ENCODE measurements at regions not wholly inside any gene's neighbourhood (a gene's known extent, or its start where the extent isn't known, plus 50 kb on each side); places are given as distances from the start of the nearest gene placed in this dataset.

- intact Hi-C loops (cut with micrococcal nuclease), result no loop called here
- H3K9me3 Mint-ChIP-seq, result peaks cover 9% of the 10 kb centered on the region in 2 donors
These were observed 299.6 kb downstream of the TDRD3 start for GRCh38 chr13:60696602-60697001.

GRCh38 chr13:60691268-60691667, 294.2 kb downstream of the TDRD3 start:
- DNase-seq (no peak), ATAC-seq (no peak)
- H3K4me1 Mint-ChIP-seq, result no peaks in the 10 kb centered on the region
- H3K27me3 ChIP-seq (ENCODE audit: control insufficient read depth, insufficient read depth, low read length), result no peaks in the 10 kb centered on the region
- H3K4me3 ChIP-seq (ENCODE audit: low read length), result no peak overlapping the region
- H3K4me3 Mint-ChIP-seq, result no peak overlapping the region
- H3K9me3 Mint-ChIP-seq, result peaks cover 8 to 17% of the 10 kb centered on the region in 2 donors
- no peak overlapping the region for H3K27ac Mint-ChIP-seq
- H3K27ac ChIP-seq (ENCODE audit: low read length), result no peak overlapping the region
- no peaks in the 10 kb centered on the region for H3K27me3 Mint-ChIP-seq (ENCODE audit: low read depth in 2 of 2)
- no peaks in the 10 kb centered on the region for H3K36me3 ChIP-seq (ENCODE audit: control insufficient read depth, insufficient read depth, low read length)
- no peaks in the 10 kb centered on the region for H3K4me1 ChIP-seq (ENCODE audit: control insufficient read depth, insufficient read depth, low read length)
- intact Hi-C loops (cut with micrococcal nuclease), result no loop called here
- TF ChIP-seq CTCF (IDR thresholded peaks at IDR 0.05), result no peak
- H3K36me3 Mint-ChIP-seq, result no peaks in the 10 kb centered on the region
- no peaks in the 10 kb centered on the region for H3K9me3 ChIP-seq (ENCODE audit: control insufficient read depth, insufficient read depth, low read length)

More at GRCh38 chr13:60696602-60697001, 299.6 kb downstream of the TDRD3 start:
- Histone ChIP-seq H3K4me1 (ENCODE audit: control insufficient read depth, insufficient read depth, low read length) (no peaks in the 10 kb centered on the region), H3K4me3 (ENCODE audit: low read length) (no peak overlapping the region), H3K27me3 (ENCODE audit: control insufficient read depth, insufficient read depth, low read length) (no peaks in the 10 kb centered on the region), H3K27ac (ENCODE audit: low read length) (no peak overlapping the region), H3K9me3 (ENCODE audit: control insufficient read depth, insufficient read depth, low read length) (no peaks in the 10 kb centered on the region), H3K36me3 (ENCODE audit: control insufficient read depth, insufficient read depth, low read length) (no peaks in the 10 kb centered on the region)
- H3K4me3 Mint-ChIP-seq, result no peak overlapping the region
- no peak overlapping the region for H3K27ac Mint-ChIP-seq
- 56% methylated on average over 6 of the region's 6 CpGs for WGBS (ENCODE audit: insufficient coverage)
- no peaks in the 10 kb centered on the region for H3K36me3 Mint-ChIP-seq
- ATAC-seq (no peak), DNase-seq (no peak)
- no peaks in the 10 kb centered on the region for H3K27me3 Mint-ChIP-seq (ENCODE audit: low read depth in 2 of 2)
- TF ChIP-seq CTCF (IDR thresholded peaks at IDR 0.05), result no peak
- no peaks in the 10 kb centered on the region for H3K4me1 Mint-ChIP-seq

GRCh38 chr13:60690604-60691003, 293.6 kb downstream of the TDRD3 start:
- Histone ChIP-seq H3K36me3 (ENCODE audit: control insufficient read depth, insufficient read depth, low read length) (no peaks in the 10 kb centered on the region), H3K4me1 (ENCODE audit: control insufficient read depth, insufficient read depth, low read length) (no peaks in the 10 kb centered on the region), H3K9me3 (ENCODE audit: control insufficient read depth, insufficient read depth, low read length) (no peaks in the 10 kb centered on the region), H3K27ac (ENCODE audit: low read length) (no peak overlapping the region), H3K4me3 (ENCODE audit: low read length) (no peak overlapping the region), H3K27me3 (ENCODE audit: control insufficient read depth, insufficient read depth, low read length) (no peaks in the 10 kb centered on the region)
- Mint-ChIP-seq H3K4me1 (no peaks in the 10 kb centered on the region), H3K4me3 (no peak overlapping the region), H3K27ac (no peak overlapping the region), H3K36me3 (no peaks in the 10 kb centered on the region), H3K9me3 (peaks cover 8 to 17% of the 10 kb centered on the region in 2 donors), H3K27me3 (ENCODE audit: low read depth in 2 of 2) (no peaks in the 10 kb centered on the region)
- no peak for ATAC-seq
- intact Hi-C loops (cut with micrococcal nuclease), result no loop called here
- 76% methylated on average over 6 of the region's 6 CpGs for WGBS (ENCODE audit: insufficient coverage)
- no peak for DNase-seq
- TF ChIP-seq CTCF (IDR thresholded peaks at IDR 0.05), result no peak

GRCh38 chr13:60689571-60689970, 292.6 kb downstream of the TDRD3 start:
- no peaks in the 10 kb centered on the region for H3K4me1 ChIP-seq (ENCODE audit: control insufficient read depth, insufficient read depth, low read length)
- DNase-seq (no peak), ATAC-seq (no peak)
- no peaks in the 10 kb centered on the region for H3K27me3 ChIP-seq (ENCODE audit: control insufficient read depth, insufficient read depth, low read length)
- H3K27ac ChIP-seq (ENCODE audit: low read length), result no peak overlapping the region
- H3K36me3 ChIP-seq (ENCODE audit: control insufficient read depth, insufficient read depth, low read length), result no peaks in the 10 kb centered on the region
- intact Hi-C loops (cut with micrococcal nuclease), result no loop called here
- TF ChIP-seq CTCF (IDR thresholded peaks at IDR 0.05), result no peak
- no peaks in the 10 kb centered on the region for H3K27me3 Mint-ChIP-seq (ENCODE audit: low read depth in 2 of 2)
- no peak overlapping the region for H3K4me3 ChIP-seq (ENCODE audit: low read length)
- H3K4me1 Mint-ChIP-seq, result no peaks in the 10 kb centered on the region
- no peaks in the 10 kb centered on the region for H3K36me3 Mint-ChIP-seq
- no peak overlapping the region for H3K27ac Mint-ChIP-seq
- no peaks in the 10 kb centered on the region for H3K9me3 ChIP-seq (ENCODE audit: control insufficient read depth, insufficient read depth, low read length)
- H3K9me3 Mint-ChIP-seq, result peaks cover 8 to 17% of the 10 kb centered on the region in 2 donors
- H3K4me3 Mint-ChIP-seq, result no peak overlapping the region

Data from natural killer cell (primary cell).